ENCODE measurements at regions not wholly inside any gene's neighbourhood (a gene's known extent, or its start where the extent isn't known, plus 50 kb on each side); places are given as distances from the start of the nearest gene placed in this dataset.

- no peak for TF ChIP-seq BHLHE40 (IDR thresholded peaks at IDR 0.05; ENCODE audit: borderline replicate concordance in 1 of 2, low read depth in 2 of 2, low read length in 1 of 2)
- TF ChIP-seq NR2C1 (IDR thresholded peaks at IDR 0.05) = no peak
- no peak for TF ChIP-seq SUZ12 (IDR thresholded peaks at IDR 0.05; ENCODE audit: unreplicated experiment)
- no peak for TF ChIP-seq CTCF (IDR thresholded peaks at IDR 0.05 in 2 of 3, conservative IDR thresholded peaks at IDR 0.05 in 1 of 3; ENCODE audit: control insufficient read depth in 2 of 3, extremely low read depth in 1 of 3, insufficient read depth in 1 of 3, low read depth in 3 of 3, low read length in 3 of 3)
- no peak for TF ChIP-seq MEF2A (IDR thresholded peaks at IDR 0.05; ENCODE audit: insufficient read depth, low read depth, low read length)
- no peak for TF ChIP-seq CREM (IDR thresholded peaks at IDR 0.05; ENCODE audit: low read depth)
- TF ChIP-seq RBBP5 (conservative IDR thresholded peaks at IDR 0.05) = no peak
- TF ChIP-seq, protein P1, sequence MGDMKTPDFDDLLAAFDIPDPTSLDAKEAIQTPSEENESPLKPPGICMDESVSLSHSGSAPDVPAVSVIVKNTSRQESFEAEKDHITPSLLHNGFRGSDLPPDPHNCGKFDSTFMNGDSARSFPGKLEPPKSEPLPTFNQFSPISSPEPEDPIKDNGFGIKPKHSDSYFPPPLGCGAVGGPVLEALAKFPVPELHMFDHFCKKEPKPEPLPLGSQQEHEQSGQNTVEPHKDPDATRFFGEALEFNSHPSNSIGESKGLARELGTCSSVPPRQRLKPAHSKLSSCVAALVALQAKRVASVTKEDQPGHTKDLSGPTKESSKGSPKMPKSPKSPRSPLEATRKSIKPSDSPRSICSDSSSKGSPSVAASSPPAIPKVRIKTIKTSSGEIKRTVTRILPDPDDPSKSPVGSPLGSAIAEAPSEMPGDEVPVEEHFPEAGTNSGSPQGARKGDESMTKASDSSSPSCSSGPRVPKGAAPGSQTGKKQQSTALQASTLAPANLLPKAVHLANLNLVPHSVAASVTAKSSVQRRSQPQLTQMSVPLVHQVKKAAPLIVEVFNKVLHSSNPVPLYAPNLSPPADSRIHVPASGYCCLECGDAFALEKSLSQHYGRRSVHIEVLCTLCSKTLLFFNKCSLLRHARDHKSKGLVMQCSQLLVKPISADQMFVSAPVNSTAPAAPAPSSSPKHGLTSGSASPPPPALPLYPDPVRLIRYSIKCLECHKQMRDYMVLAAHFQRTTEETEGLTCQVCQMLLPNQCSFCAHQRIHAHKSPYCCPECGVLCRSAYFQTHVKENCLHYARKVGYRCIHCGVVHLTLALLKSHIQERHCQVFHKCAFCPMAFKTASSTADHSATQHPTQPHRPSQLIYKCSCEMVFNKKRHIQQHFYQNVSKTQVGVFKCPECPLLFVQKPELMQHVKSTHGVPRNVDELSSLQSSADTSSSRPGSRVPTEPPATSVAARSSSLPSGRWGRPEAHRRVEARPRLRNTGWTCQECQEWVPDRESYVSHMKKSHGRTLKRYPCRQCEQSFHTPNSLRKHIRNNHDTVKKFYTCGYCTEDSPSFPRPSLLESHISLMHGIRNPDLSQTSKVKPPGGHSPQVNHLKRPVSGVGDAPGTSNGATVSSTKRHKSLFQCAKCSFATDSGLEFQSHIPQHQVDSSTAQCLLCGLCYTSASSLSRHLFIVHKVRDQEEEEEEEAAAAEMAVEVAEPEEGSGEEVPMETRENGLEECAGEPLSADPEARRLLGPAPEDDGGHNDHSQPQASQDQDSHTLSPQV (IDR thresholded peaks at IDR 0.05) = no peak
- TF ChIP-seq TAF1 (IDR thresholded peaks at IDR 0.05; ENCODE audit: borderline replicate concordance, low read depth, low read length) = no peak
Measured at GRCh38 chr4:62475596-62475995, 1275.5 kb downstream of the ADGRL3 start.

Data from GM12878 (cell line).